SK-N-SH (cell line): ENCODE measurements at regions not wholly inside any gene's neighbourhood (a gene's known extent, or its start where the extent isn't known, plus 50 kb on each side); places are given as distances from the start of the nearest gene placed in this dataset.

Experiments used
- CTCF ChIA-PET: fragments of 300-600, 350-600 bp; formaldehyde crosslinking; extraction: SDS; loops from one replicate; lab custom pipeline; 2021; lab: Yijun Ruan, JAX
- POLR2A ChIA-PET: fragments of 350-600 bp; sonication (Branson Sonifier 250); formaldehyde crosslinking; extraction: SDS; loops from one replicate; lab custom pipeline; 2020; ENCODE audit warnings: antibody characterized with exemption, inconsistent platforms; lab: Yijun Ruan, JAX
- DNase-seq: peaks from one replicate; pipeline ENCODE4 v3.0.0; 2012
- H2AFZ ChIP-seq: fragments of 200-600 bp; sonication (generic); 2 replicates; pipeline ENCODE4 v1.8.1; 2016; ENCODE audit warnings: antibody characterized with exemption, mild to moderate bottlenecking, low read depth
- H3F3A ChIP-seq: fragments of 200-600 bp; sonication (generic); replicated peaks from 2 replicates; pipeline ENCODE3; 2016; ENCODE audit warnings: antibody characterized with exemption, mild to moderate bottlenecking; ENCODE audit not compliant: insufficient read depth
- H3K27ac ChIP-seq, 2 experiments: fragments of 200-500 bp in 1 of 2; fragments of 200-600 bp in 1 of 2; sonication (Bioruptor generic) in 1 of 2; sonication (generic), shearing (Covaris generic) in 1 of 2; 2 replicates each; pipeline versions ENCODE4 v1.5.1 to v1.6.1; 2014 to 2016; ENCODE audit warnings: low read depth in 2 of 2, inconsistent platforms in 1 of 2, low read length in 1 of 2, mild to moderate bottlenecking in 1 of 2, mixed read lengths in 1 of 2
- H3K27me3 ChIP-seq: fragments of 200-600 bp; sonication (generic), shearing (Covaris generic); 2 replicates; pipeline ENCODE4 v1.6.1; 2016; ENCODE audit warnings: mixed run types; ENCODE audit not compliant: insufficient read depth
- H3K36me3 ChIP-seq, 2 experiments: fragments of 200-500 bp in 1 of 2; fragments of 200-600 bp in 1 of 2; sonication (Bioruptor generic) in 1 of 2; sonication (generic) in 1 of 2; replicated peaks in 1 of 2; 2 replicates each; pipeline versions ENCODE3 to v1.5.1; 2014 to 2016; ENCODE audit warnings: low read length in 1 of 2, mild to moderate bottlenecking in 1 of 2; ENCODE audit not compliant: insufficient read depth in 2 of 2, control insufficient read depth in 1 of 2
- H3K4me1 ChIP-seq, 2 experiments: fragments of 200-500 bp in 1 of 2; fragments of 200-600 bp in 1 of 2; sonication (Bioruptor generic) in 1 of 2; sonication (generic), shearing (Covaris generic) in 1 of 2; 2 replicates each; pipeline versions ENCODE4 v1.5.1 to v1.6.1; 2014 to 2016; ENCODE audit warnings: low read depth in 1 of 2, low read length in 1 of 2, mixed run types in 1 of 2; ENCODE audit not compliant: insufficient read depth in 2 of 2, control insufficient read depth in 1 of 2
- H3K4me2 ChIP-seq: fragments of 200-600 bp; sonication (generic), shearing (Covaris generic); 2 replicates; pipeline ENCODE4 v1.6.1; 2017; ENCODE audit warnings: mixed run types
- H3K4me3 ChIP-seq, 2 experiments: fragments of 200-500 bp in 1 of 2; fragments of 200-600 bp in 1 of 2; sonication (Bioruptor generic) in 1 of 2; sonication (generic), shearing (Covaris generic) in 1 of 2; 2 replicates each; pipeline versions ENCODE4 v1.5.1 to v1.8.1; 2014 to 2016; ENCODE audit warnings: low read depth in 2 of 2, inconsistent platforms in 1 of 2, low read length in 1 of 2, mild to moderate bottlenecking in 1 of 2, mixed read lengths in 1 of 2, moderate library complexity in 1 of 2
- H3K79me2 ChIP-seq: fragments of 200-600 bp; sonication (generic); 2 replicates; pipeline ENCODE4 v1.8.1; 2017; ENCODE audit warnings: mild to moderate bottlenecking; ENCODE audit not compliant: insufficient read depth
- H3K9ac ChIP-seq: fragments of 200-600 bp; sonication (generic); 2 replicates; pipeline ENCODE4 v1.6.1; 2017; ENCODE audit warnings: mixed run types
- H3K9me2 ChIP-seq: fragments of 200-600 bp; sonication (generic); 2 replicates; pipeline ENCODE4 v1.6.1; 2017; ENCODE audit warnings: mixed run types
- H3K9me3 ChIP-seq: fragments of 200-600 bp; sonication (generic); 2 replicates; pipeline ENCODE4 v1.6.1; 2017; ENCODE audit warnings: mixed run types, mild to moderate bottlenecking, moderate library complexity
- H4K20me1 ChIP-seq: fragments of 200-600 bp; sonication (generic); 2 replicates; pipeline ENCODE4 v1.6.1; 2017; ENCODE audit warnings: mild to moderate bottlenecking, mixed run types; ENCODE audit not compliant: insufficient read depth
- CHD2 ChIP-seq: fragments of 150-350 bp; IDR thresholded peaks from 2 replicates; pipeline ENCODE4 v1.6.1; 2018; ENCODE audit warnings: low read length; ENCODE audit not compliant: partially characterized antibody
- CTCF ChIP-seq: fragments of 200-600 bp; sonication (generic); IDR thresholded peaks from 2 replicates; pipeline ENCODE4 v1.6.1; 2017; ENCODE audit warnings: antibody characterized with exemption, mild to moderate bottlenecking, moderate library complexity
- FOXM1 ChIP-seq: IDR thresholded peaks from 2 replicates; pipeline ENCODE4 v1.4.0; 2012; ENCODE audit warnings: low read depth, mild to moderate bottlenecking
- GABPA ChIP-seq: IDR thresholded peaks from 2 replicates; pipeline ENCODE4 v1.4.0; 2012; ENCODE audit warnings: low read depth, mild to moderate bottlenecking
- IRF3 ChIP-seq: fragments of 150-350 bp; IDR thresholded peaks from 2 replicates; pipeline ENCODE4 v1.6.1; 2016; ENCODE audit warnings: mild to moderate bottlenecking, low read depth, low read length
- JUND ChIP-seq: IDR thresholded peaks from 2 replicates; pipeline ENCODE4 v1.4.0; 2012
- MXI1 ChIP-seq: IDR thresholded peaks from 2 replicates; pipeline ENCODE4 v1.6.1; 2012; ENCODE audit warnings: mild to moderate bottlenecking, low read depth, low read length, improper control_type of control experiment
- NFIC ChIP-seq: IDR thresholded peaks from 2 replicates; pipeline ENCODE4 v1.4.0; 2012; ENCODE audit warnings: borderline replicate concordance
- NRF1 ChIP-seq: IDR thresholded peaks from 2 replicates; pipeline ENCODE4 v1.6.1; 2012; ENCODE audit warnings: low read depth, mild to moderate bottlenecking, low read length
- POLR2AphosphoS5 ChIP-seq: IDR thresholded peaks from 2 replicates; pipeline ENCODE4 v1.6.1; 2012; ENCODE audit warnings: low read depth, low read length
- RAD21 ChIP-seq: IDR thresholded peaks from 2 replicates; pipeline ENCODE4 v1.6.1; 2012; ENCODE audit warnings: mild to moderate bottlenecking, low read length
- RFX5 ChIP-seq: IDR thresholded peaks from 2 replicates; pipeline ENCODE4 v1.6.1; 2012; ENCODE audit warnings: mild to moderate bottlenecking, improper control_type of control experiment, low read length
- SMC3 ChIP-seq: IDR thresholded peaks from 2 replicates; pipeline ENCODE4 v1.6.1; 2012; ENCODE audit warnings: low read depth, low read length, improper control_type of control experiment
- TEAD4 ChIP-seq: IDR thresholded peaks from 2 replicates; pipeline ENCODE4 v1.4.0; 2012; ENCODE audit warnings: mild to moderate bottlenecking, borderline replicate concordance; ENCODE audit not compliant: insufficient read depth
- ZBTB33 ChIP-seq: IDR thresholded peaks from 2 replicates; pipeline ENCODE4 v1.4.0; 2012; ENCODE audit warnings: low read depth, borderline replicate concordance
- WGBS: methylation state at CpG from one replicate; pipeline ENCODE4 v1.1.6; 2017; ENCODE audit warnings: low lambda C conversion rate; 5-methylcytosine and 5-hydroxymethylcytosine counted together
- TF ChIP-seq, protein P1 (sequence below): IDR thresholded peaks from 2 replicates; pipeline ENCODE4 v1.4.0; 2012; ENCODE audit warnings: low read depth
- TF ChIP-seq, protein P2 (sequence below): IDR thresholded peaks from 2 replicates; pipeline ENCODE4 v1.6.1; 2012; ENCODE audit warnings: mild to moderate bottlenecking, low read depth, low read length, moderate library complexity
- TF ChIP-seq, protein P3 (sequence below): IDR thresholded peaks from 2 replicates; pipeline ENCODE4; 2012

DNA sequence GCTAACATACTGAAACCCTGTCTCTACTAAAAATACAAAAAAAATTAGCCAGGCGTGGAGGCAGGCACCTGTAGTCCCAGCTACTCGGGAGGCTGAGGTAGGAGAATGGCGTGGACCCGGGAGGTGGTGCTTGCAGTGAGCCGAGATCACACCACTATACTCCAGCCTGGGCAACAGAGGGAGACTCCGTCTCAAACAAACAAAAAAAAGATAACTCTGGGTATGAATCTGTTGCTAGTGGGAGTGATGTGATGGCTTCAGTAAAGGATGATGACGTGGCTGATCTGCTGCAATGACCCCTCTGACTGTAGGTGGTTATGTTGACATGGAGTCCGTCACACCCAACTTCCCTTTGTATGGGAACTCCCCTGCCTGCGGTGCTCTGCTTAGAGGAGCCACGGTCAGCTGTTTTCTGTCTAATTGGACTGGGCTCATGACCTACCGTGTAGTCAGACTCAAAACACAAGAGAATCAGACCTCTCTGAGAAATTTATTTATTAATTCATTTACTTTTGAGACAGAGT, 59.1 kb upstream of the MED13L start:
- no peak for DNase-seq
- Histone ChIP-seq H3K9me3 (no peaks in the 10 kb centered on the region), H3K4me2 (no peak overlapping the region), H3K4me1 (no peaks in the 10 kb centered on the region), H3K9ac (no peak overlapping the region), H3K36me3 (no peaks in the 10 kb centered on the region), H3K27me3 (no peaks in the 10 kb centered on the region), H3K27ac (no peak overlapping the region), H3K9me2 (no peaks in the 10 kb centered on the region), H2AFZ (no peak overlapping the region), H4K20me1 (no peaks in the 10 kb centered on the region), H3F3A (no peaks in the 10 kb centered on the region), H3K4me3 (no peak overlapping the region), H3K79me2 (no peaks in the 10 kb centered on the region)
- POLR2A ChIA-PET = no interaction called here
- CTCF ChIA-PET = interaction anchor here (1.3 kb wide), 1 partner anchor 19 kb away, joined by 5 read pairs; no protein-coding TSS in a partner anchor
- WGBS = 91% methylated on average over 11 of the region's 11 CpGs
- TF ChIP-seq CTCF (no peak), IRF3 (no peak), GABPA (no peak), FOXM1 (no peak), JUND (no peak), SMC3 (no peak), ZBTB33 (no peak), RAD21 (no peak), CHD2 (no peak), MXI1 (no peak), NRF1 (no peak), TEAD4 (no peak), RFX5 (no peak), NFIC (no peak), POLR2AphosphoS5 (no peak)
- TF ChIP-seq, protein P1, sequence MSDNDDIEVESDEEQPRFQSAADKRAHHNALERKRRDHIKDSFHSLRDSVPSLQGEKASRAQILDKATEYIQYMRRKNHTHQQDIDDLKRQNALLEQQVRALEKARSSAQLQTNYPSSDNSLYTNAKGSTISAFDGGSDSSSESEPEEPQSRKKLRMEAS = no peak
- TF ChIP-seq, protein P2, sequence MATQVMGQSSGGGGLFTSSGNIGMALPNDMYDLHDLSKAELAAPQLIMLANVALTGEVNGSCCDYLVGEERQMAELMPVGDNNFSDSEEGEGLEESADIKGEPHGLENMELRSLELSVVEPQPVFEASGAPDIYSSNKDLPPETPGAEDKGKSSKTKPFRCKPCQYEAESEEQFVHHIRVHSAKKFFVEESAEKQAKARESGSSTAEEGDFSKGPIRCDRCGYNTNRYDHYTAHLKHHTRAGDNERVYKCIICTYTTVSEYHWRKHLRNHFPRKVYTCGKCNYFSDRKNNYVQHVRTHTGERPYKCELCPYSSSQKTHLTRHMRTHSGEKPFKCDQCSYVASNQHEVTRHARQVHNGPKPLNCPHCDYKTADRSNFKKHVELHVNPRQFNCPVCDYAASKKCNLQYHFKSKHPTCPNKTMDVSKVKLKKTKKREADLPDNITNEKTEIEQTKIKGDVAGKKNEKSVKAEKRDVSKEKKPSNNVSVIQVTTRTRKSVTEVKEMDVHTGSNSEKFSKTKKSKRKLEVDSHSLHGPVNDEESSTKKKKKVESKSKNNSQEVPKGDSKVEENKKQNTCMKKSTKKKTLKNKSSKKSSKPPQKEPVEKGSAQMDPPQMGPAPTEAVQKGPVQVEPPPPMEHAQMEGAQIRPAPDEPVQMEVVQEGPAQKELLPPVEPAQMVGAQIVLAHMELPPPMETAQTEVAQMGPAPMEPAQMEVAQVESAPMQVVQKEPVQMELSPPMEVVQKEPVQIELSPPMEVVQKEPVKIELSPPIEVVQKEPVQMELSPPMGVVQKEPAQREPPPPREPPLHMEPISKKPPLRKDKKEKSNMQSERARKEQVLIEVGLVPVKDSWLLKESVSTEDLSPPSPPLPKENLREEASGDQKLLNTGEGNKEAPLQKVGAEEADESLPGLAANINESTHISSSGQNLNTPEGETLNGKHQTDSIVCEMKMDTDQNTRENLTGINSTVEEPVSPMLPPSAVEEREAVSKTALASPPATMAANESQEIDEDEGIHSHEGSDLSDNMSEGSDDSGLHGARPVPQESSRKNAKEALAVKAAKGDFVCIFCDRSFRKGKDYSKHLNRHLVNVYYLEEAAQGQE = no peak
- TF ChIP-seq, protein P3, sequence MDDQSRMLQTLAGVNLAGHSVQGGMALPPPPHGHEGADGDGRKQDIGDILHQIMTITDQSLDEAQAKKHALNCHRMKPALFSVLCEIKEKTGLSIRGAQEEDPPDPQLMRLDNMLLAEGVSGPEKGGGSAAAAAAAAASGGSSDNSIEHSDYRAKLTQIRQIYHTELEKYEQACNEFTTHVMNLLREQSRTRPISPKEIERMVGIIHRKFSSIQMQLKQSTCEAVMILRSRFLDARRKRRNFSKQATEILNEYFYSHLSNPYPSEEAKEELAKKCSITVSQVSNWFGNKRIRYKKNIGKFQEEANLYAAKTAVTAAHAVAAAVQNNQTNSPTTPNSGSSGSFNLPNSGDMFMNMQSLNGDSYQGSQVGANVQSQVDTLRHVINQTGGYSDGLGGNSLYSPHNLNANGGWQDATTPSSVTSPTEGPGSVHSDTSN = no peak
